SU-DHL-6 (cell line): ENCODE measurements at regions not wholly inside any gene's neighbourhood (a gene's known extent, or its start where the extent isn't known, plus 50 kb on each side); places are given as distances from the start of the nearest gene placed in this dataset.

Experiments used
- H2AFZ ChIP-seq: fragments of 200-600 bp; sonication (generic); 2 replicates; pipeline ENCODE4 v1.6.1; 2014; ENCODE audit warnings: low read depth, mild to moderate bottlenecking, moderate library complexity, mixed read lengths, antibody characterized with exemption, low read length; ENCODE audit not compliant: severe bottlenecking
- H3F3A ChIP-seq: fragments of 200-600 bp; shearing (Covaris generic); 2 replicates; pipeline ENCODE4 v1.6.0; 2016; ENCODE audit warnings: antibody characterized with exemption, mild to moderate bottlenecking; ENCODE audit not compliant: insufficient read depth
- H3K27ac ChIP-seq: fragments of 200-600 bp; sonication (generic); 2 replicates; pipeline ENCODE4 v1.5.1; 2016; ENCODE audit warnings: low read depth, mild to moderate bottlenecking, low read length, moderate library complexity, mixed read lengths
- H3K27me3 ChIP-seq: fragments of 200-600 bp; sonication (generic), shearing (Covaris generic); 2 replicates; pipeline ENCODE4 v1.6.0; 2014; ENCODE audit warnings: mild to moderate bottlenecking, low read length
- H3K36me3 ChIP-seq: fragments of 200-600 bp; sonication (generic); 2 replicates; pipeline ENCODE4 v1.6.1; 2014; ENCODE audit warnings: mild to moderate bottlenecking, low read length, mixed read lengths
- H3K4me2 ChIP-seq: fragments of 300-600, 200-600 bp; shearing (Covaris generic), sonication (generic); 2 replicates; pipeline ENCODE4 v1.6.0; 2014; ENCODE audit warnings: low read length, low read depth, mild to moderate bottlenecking; ENCODE audit not compliant: poor library complexity, severe bottlenecking
- H3K4me3 ChIP-seq: fragments of 200-600 bp; sonication (generic); 2 replicates; pipeline ENCODE4 v1.5.1; 2014; ENCODE audit warnings: antibody characterized with exemption, low read length, mild to moderate bottlenecking, mixed read lengths; ENCODE audit not compliant: insufficient read depth, poor library complexity, severe bottlenecking
- H3K79me2 ChIP-seq: fragments of 200-600 bp; sonication (generic); 2 replicates; pipeline ENCODE4 v1.6.1; 2014; ENCODE audit warnings: mild to moderate bottlenecking, low read length, moderate library complexity; ENCODE audit not compliant: insufficient read depth
- H3K9ac ChIP-seq: fragments of 200-600 bp; sonication (generic); 2 replicates; pipeline ENCODE4 v1.7.0; 2014; ENCODE audit warnings: mild to moderate bottlenecking, low read length
- H3K9me2 ChIP-seq: fragments of 200-600 bp; sonication (generic); replicated peaks from 2 replicates; pipeline ENCODE4 v1.6.1; 2014; ENCODE audit warnings: low read length; ENCODE audit not compliant: insufficient read depth
- H3K9me3 ChIP-seq: fragments of 200-600 bp; sonication (generic); 2 replicates; pipeline ENCODE4 v1.6.1; 2014; ENCODE audit warnings: low read length, mixed read lengths; ENCODE audit not compliant: insufficient read depth
- H4K20me1 ChIP-seq: fragments of 200-600 bp; sonication (generic); 2 replicates; pipeline ENCODE4 v1.6.1; 2014; ENCODE audit warnings: low read depth, mild to moderate bottlenecking, antibody characterized with exemption, low read length, moderate library complexity, mixed read lengths
- EZH2phosphoT487 ChIP-seq: fragments of 200-600 bp; sonication (generic), shearing (Covaris generic); conservative IDR thresholded peaks from 2 replicates; pipeline ENCODE4 v1.6.1; 2018; ENCODE audit warnings: mild to moderate bottlenecking, antibody characterized with exemption, low read length, moderate library complexity, mixed read lengths
- TF ChIP-seq, protein P1 (sequence below): fragments of 200-600 bp; sonication (generic); IDR thresholded peaks from one replicate; pipeline ENCODE4 v1.5.1; 2017; ENCODE audit warnings: antibody characterized with exemption, mild to moderate bottlenecking, low read length, moderate library complexity; ENCODE audit not compliant: insufficient read depth, poor library complexity, severe bottlenecking

DNA sequence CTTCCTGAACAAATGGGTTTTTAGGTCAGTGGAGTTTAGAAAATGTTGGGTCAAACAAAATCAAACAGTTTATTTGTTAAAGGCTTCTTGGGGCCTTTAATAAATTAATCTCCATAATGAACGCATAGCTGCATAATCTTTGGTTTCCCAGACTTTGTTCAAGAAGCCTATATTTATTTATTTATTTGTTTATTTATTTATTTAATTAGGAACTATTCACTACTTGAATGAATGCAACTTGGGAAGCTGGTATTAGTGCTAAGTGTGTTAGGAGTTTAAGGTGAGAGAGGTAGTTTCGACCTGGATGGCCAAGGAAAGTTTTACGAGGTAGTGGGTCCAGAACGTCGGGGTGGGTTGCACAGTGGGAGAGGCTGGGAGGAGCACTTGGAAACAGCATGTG lies 281.9 kb upstream of the C2CD4B start:
- no peaks in the 10 kb centered on the region for H3K9me2 ChIP-seq
- no peak overlapping the region for H3K27ac ChIP-seq
- H3K4me2 ChIP-seq, result no peak overlapping the region
- H3K79me2 ChIP-seq, result no peaks in the 10 kb centered on the region
- no peak overlapping the region for H2AFZ ChIP-seq
- H3K9ac ChIP-seq, result no peak overlapping the region
- H3K36me3 ChIP-seq, result no peaks in the 10 kb centered on the region
- H3K27me3 ChIP-seq, result no peaks in the 10 kb centered on the region
- TF ChIP-seq EZH2phosphoT487, result no peak
- TF ChIP-seq, protein P1, sequence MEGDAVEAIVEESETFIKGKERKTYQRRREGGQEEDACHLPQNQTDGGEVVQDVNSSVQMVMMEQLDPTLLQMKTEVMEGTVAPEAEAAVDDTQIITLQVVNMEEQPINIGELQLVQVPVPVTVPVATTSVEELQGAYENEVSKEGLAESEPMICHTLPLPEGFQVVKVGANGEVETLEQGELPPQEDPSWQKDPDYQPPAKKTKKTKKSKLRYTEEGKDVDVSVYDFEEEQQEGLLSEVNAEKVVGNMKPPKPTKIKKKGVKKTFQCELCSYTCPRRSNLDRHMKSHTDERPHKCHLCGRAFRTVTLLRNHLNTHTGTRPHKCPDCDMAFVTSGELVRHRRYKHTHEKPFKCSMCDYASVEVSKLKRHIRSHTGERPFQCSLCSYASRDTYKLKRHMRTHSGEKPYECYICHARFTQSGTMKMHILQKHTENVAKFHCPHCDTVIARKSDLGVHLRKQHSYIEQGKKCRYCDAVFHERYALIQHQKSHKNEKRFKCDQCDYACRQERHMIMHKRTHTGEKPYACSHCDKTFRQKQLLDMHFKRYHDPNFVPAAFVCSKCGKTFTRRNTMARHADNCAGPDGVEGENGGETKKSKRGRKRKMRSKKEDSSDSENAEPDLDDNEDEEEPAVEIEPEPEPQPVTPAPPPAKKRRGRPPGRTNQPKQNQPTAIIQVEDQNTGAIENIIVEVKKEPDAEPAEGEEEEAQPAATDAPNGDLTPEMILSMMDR, result no peak
- H3F3A ChIP-seq, result no peaks in the 10 kb centered on the region
- no peaks in the 10 kb centered on the region for H4K20me1 ChIP-seq
- no peaks in the 10 kb centered on the region for H3K9me3 ChIP-seq
- no peak overlapping the region for H3K4me3 ChIP-seq

DNA sequence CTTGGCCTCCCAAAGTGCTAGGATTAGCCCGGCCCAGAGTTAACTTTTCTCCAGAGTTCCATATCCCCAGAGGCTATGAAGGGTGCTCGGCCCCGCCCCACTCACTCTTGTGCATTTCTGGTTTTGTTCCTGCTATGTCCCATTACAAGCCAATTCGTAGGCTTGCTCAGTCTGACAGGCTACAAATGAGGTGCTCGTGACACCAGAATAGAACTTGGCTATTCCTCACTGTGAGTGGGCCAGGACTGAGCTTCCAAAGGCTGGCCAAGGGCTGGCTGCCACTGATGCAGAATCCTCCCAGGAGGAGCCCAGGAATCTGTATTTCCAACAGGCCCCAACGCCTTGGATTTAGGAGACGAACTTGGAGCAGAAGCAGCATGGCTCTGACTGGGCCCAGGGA lies 282.7 kb upstream of the C2CD4B start:
- no peak overlapping the region for H3K4me3 ChIP-seq

DNA sequence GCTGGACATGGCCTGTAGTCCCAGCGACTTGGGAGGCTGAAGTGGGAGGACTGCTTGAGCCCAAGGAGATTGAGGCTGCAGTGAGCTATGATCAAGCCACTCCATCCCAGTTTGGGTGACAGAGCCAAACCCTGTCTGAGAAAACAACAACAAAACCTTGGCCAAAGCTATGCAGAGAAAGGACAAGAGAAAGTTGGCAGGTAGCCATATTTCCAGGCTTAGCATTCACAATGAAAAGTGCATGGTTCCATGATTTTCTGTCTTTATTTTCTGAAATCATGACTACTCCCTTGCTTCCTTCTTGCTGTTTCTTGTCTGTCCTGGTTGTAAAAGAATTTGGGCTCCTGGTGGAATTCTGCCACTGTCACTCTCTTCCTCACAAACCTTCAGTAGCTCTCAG lies 284.6 kb upstream of the C2CD4B start:
- H3K27ac ChIP-seq, result no peak overlapping the region
- no peaks in the 10 kb centered on the region for H3K36me3 ChIP-seq
- H3K9ac ChIP-seq, result no peak overlapping the region
- H3K4me2 ChIP-seq, result no peak overlapping the region
- no peaks in the 10 kb centered on the region for H3F3A ChIP-seq
- no peaks in the 10 kb centered on the region for H3K27me3 ChIP-seq
- no peaks in the 10 kb centered on the region for H3K79me2 ChIP-seq
- H4K20me1 ChIP-seq, result no peaks in the 10 kb centered on the region
- H2AFZ ChIP-seq, result no peak overlapping the region
- H3K4me3 ChIP-seq, result no peak overlapping the region
- no peaks in the 10 kb centered on the region for H3K9me2 ChIP-seq
- H3K9me3 ChIP-seq, result no peaks in the 10 kb centered on the region
- no peak for TF ChIP-seq EZH2phosphoT487
- TF ChIP-seq, protein P1, result no peak

More for the DNA sequence above, 282.7 kb upstream of the C2CD4B start:
- H3K4me2 ChIP-seq, result no peak overlapping the region
- no peaks in the 10 kb centered on the region for H3K79me2 ChIP-seq
- no peaks in the 10 kb centered on the region for H3F3A ChIP-seq
- H4K20me1 ChIP-seq, result no peaks in the 10 kb centered on the region
- no peaks in the 10 kb centered on the region for H3K27me3 ChIP-seq
- no peaks in the 10 kb centered on the region for H3K9me3 ChIP-seq
- no peak overlapping the region for H3K27ac ChIP-seq
- H2AFZ ChIP-seq, result no peak overlapping the region
- no peak overlapping the region for H3K9ac ChIP-seq
- H3K36me3 ChIP-seq, result no peaks in the 10 kb centered on the region
- no peaks in the 10 kb centered on the region for H3K9me2 ChIP-seq
- TF ChIP-seq EZH2phosphoT487, result no peak
- TF ChIP-seq, protein P1, result no peak
